Activated CD4-positive, alpha-beta memory T cell treated with anti-CD3 and anti-CD28 coated beads, Interleukin-2, amount 10 ng/mL, durations not matched to agents 7 days and 5 days (primary cell): ENCODE measurements at regions not wholly inside any gene's neighbourhood (a gene's known extent, or its start where the extent isn't known, plus 50 kb on each side); places are given as distances from the start of the nearest gene placed in this dataset.

Experiments used
- CTCF ChIA-PET: fragments of 350-600 bp; sonication (Branson Sonifier 250); formaldehyde crosslinking; loops from one replicate; lab custom pipeline; 2021; ENCODE audit warnings: antibody characterized with exemption, inconsistent platforms; lab: Charles Lee
- POLR2A ChIA-PET: fragments of 350-600 bp; sonication (Branson Sonifier 250); formaldehyde crosslinking; loops from one replicate; lab custom pipeline; 2021; ENCODE audit warnings: antibody characterized with exemption; lab: Charles Lee
- DNase-seq: peaks from one replicate; pipeline ENCODE4 v3.0.0-alpha.2; 2020
- H3K27ac Mint-ChIP-seq: one replicate; pipeline ENCODE4 v1.8.0; 2021; ENCODE audit warnings: mild to moderate bottlenecking, mixed read lengths
- H3K27me3 Mint-ChIP-seq: one replicate; pipeline ENCODE4 v1.8.0; 2021; ENCODE audit warnings: mixed read lengths
- H3K36me3 Mint-ChIP-seq: one replicate; pipeline ENCODE4 v1.8.0; 2021; ENCODE audit warnings: low read depth, mixed read lengths
- H3K4me1 Mint-ChIP-seq: one replicate; pipeline ENCODE4 v1.8.0; 2021; ENCODE audit warnings: mixed read lengths
- H3K4me3 Mint-ChIP-seq: one replicate; pipeline ENCODE4 v1.8.0; 2021; ENCODE audit warnings: mild to moderate bottlenecking, mixed read lengths
- H3K9me3 Mint-ChIP-seq: one replicate; pipeline ENCODE4 v1.8.0; 2021; ENCODE audit warnings: mixed read lengths

DNA sequence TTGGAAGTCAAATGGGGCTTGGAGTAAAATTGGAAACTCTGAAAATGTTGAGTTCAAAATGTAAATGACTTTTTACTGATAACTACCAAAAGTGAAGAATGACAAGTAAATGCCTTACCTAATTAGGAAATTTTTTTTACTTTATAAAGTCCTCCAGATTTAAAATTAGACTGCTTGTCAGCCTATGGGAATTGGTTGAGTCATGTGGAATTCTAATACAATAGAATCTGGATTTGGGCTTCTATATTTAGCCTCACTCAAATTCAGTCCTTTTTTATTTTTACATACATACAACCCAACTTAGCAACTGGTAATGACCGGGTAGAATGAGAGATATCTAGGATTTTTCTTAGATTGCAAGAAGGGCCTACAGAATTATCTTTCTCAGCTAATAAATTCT, 158.9 kb upstream of the CADPS start:
- POLR2A ChIA-PET, result no interaction called here
- Mint-ChIP-seq H3K4me3 (no peak overlapping the region), H3K9me3 (no peaks in the 10 kb centered on the region), H3K36me3 (no peaks in the 10 kb centered on the region), H3K27me3 (no peaks in the 10 kb centered on the region), H3K4me1 (no peaks in the 10 kb centered on the region), H3K27ac (no peak overlapping the region)
- CTCF ChIA-PET, result no interaction called here
- DNase-seq, result no peak

DNA sequence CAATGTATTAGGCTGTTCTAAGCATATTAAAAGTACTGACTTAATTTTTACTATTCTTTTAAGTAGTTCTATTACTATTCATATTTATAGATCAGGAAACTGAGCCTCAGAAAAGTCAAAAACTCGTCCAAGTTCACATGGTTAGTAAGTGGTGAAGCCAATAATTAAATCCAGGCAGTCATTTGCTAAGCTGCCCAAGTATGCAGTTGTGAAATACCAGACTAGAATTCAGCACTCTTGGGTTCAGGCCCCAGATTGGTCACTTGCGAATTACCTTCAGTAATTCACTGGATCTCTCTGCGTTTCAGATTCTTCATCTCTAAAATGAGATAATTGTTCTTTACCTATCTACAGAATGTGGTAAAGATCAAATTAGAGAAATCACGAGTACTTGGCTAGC, 161.9 kb upstream of the CADPS start:
- Mint-ChIP-seq H3K27me3 (no peaks in the 10 kb centered on the region), H3K27ac (no peak overlapping the region), H3K36me3 (no peaks in the 10 kb centered on the region), H3K9me3 (no peaks in the 10 kb centered on the region), H3K4me1 (no peaks in the 10 kb centered on the region), H3K4me3 (no peak overlapping the region)
- POLR2A ChIA-PET, result no interaction called here
- CTCF ChIA-PET, result no interaction called here
- DNase-seq, result no peak

DNA sequence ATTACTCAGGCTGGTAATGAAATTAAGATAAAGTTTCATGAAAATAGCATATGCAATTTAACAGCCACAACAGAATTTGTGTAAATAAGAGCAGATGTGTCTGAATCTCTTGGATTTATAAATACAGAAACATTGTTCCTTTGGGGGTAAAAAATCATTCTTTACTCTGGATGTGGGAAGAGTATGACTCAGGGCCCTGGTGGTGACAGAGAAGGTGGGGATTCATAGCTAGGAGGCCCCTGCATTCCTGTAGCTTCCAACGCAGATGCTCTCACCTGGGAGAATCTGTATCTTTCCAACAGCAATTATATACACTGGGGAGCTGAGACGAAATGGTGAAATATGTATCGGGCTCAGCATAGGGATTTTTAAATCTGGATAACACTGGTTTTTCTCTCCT, 167.6 kb upstream of the CADPS start:
- H3K4me3 Mint-ChIP-seq, result no peak overlapping the region
- ChIA-PET CTCF (no interaction called here), POLR2A (no interaction called here)
- H3K27ac Mint-ChIP-seq, result no peak overlapping the region
- H3K36me3 Mint-ChIP-seq, result no peaks in the 10 kb centered on the region
- H3K27me3 Mint-ChIP-seq, result no peaks in the 10 kb centered on the region
- no peaks in the 10 kb centered on the region for H3K4me1 Mint-ChIP-seq
- H3K9me3 Mint-ChIP-seq, result no peaks in the 10 kb centered on the region
- DNase-seq, result no peak

DNA sequence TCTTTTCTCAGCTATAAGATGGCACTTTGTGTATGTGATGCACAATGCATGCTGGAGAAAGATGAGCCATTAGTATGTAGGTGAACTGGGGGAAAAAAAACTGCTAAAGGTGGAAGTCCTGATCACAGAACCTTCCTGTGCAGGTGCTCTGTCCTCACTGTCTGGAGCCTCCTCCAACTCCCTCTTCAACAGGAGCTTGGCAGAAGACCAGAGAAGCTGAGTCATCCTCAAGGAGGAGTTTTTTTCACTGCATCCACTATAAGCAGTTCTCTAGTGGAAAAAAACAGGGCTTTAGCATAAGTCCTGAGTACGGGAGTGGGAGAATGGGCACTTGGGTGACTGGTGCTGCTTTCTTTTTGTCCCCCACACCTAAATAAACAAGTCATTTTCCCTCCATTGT, 168.4 kb upstream of the CADPS start:
- Mint-ChIP-seq H3K4me3 (no peak overlapping the region), H3K27ac (no peak overlapping the region), H3K9me3 (no peaks in the 10 kb centered on the region), H3K36me3 (no peaks in the 10 kb centered on the region), H3K4me1 (no peaks in the 10 kb centered on the region), H3K27me3 (no peaks in the 10 kb centered on the region)
- no peak for DNase-seq
- POLR2A ChIA-PET, result no interaction called here
- CTCF ChIA-PET, result no interaction called here

DNA sequence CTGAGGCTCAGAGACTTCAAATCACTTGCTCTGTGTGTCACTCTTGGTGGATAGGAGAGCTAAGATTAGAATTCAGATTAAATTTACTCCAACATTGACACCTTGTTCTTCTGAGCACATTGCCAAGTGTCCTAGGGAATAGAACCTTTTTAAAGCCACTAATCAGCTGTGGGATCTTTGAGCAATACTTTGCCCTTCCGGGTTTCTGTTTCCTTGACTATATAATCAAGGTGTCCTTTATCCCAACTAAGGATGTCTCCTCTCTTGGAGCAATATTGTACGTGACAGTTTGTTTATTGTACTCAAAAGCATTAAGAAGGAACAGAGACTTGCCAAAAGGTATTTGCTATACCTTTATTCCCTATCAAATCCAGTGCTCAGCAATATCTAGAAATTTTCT, 170.9 kb upstream of the CADPS start:
- no peak for DNase-seq
- Mint-ChIP-seq H3K4me3 (no peak overlapping the region), H3K9me3 (no peaks in the 10 kb centered on the region), H3K27ac (no peak overlapping the region), H3K4me1 (no peaks in the 10 kb centered on the region), H3K36me3 (no peaks in the 10 kb centered on the region), H3K27me3 (no peaks in the 10 kb centered on the region)
- CTCF ChIA-PET, result no interaction called here
- POLR2A ChIA-PET, result no interaction called here

DNA sequence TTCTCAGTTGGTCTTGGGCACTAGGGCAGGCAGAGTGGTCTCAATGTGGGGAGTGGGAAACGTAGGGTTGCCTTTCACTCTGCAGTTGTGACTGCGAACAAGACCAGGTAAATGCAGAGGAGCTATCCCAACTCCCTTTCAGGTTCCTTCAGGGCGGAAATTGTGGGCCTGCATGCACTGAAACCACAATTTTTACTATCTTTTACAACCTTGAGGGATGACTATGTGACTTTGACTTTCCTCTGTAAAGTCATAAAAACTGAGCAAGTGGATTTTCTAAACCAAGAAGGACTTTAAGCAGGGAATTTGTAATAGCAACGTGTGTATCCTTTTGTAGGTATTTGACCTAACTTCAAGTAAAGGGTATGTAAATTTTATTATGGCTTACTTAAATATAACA, 171.4 kb upstream of the CADPS start:
- no peaks in the 10 kb centered on the region for H3K9me3 Mint-ChIP-seq
- H3K4me1 Mint-ChIP-seq, result no peaks in the 10 kb centered on the region
- ChIA-PET POLR2A (no interaction called here), CTCF (no interaction called here)
- DNase-seq, result no peak
- H3K27ac Mint-ChIP-seq, result no peak overlapping the region
- no peaks in the 10 kb centered on the region for H3K27me3 Mint-ChIP-seq
- no peak overlapping the region for H3K4me3 Mint-ChIP-seq
- H3K36me3 Mint-ChIP-seq, result no peaks in the 10 kb centered on the region

DNA sequence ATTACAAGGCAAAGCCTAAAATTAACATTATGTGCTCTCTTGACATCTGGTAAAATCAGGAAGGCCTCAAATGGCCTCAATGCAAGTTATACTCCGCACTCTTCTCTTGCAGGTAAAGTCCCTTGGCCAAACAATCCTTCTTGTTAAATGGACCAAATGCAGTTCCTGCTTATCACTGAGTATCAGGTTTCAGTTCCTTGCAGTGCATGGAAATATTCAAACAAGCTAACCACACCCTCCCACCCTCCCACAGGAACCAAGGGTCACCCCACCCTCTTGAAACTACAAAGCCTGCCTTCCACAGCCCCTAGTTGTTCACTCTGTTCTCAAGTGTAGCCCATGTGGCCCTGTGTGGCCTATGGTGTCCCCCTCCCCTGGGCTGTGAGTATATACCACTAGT, 171.9 kb upstream of the CADPS start:
- no peak overlapping the region for H3K4me3 Mint-ChIP-seq
- no peaks in the 10 kb centered on the region for H3K36me3 Mint-ChIP-seq
- no peaks in the 10 kb centered on the region for H3K27me3 Mint-ChIP-seq
- ChIA-PET POLR2A (no interaction called here), CTCF (no interaction called here)
- H3K9me3 Mint-ChIP-seq, result no peaks in the 10 kb centered on the region
- DNase-seq, result no peak
- no peaks in the 10 kb centered on the region for H3K4me1 Mint-ChIP-seq
- no peak overlapping the region for H3K27ac Mint-ChIP-seq

DNA sequence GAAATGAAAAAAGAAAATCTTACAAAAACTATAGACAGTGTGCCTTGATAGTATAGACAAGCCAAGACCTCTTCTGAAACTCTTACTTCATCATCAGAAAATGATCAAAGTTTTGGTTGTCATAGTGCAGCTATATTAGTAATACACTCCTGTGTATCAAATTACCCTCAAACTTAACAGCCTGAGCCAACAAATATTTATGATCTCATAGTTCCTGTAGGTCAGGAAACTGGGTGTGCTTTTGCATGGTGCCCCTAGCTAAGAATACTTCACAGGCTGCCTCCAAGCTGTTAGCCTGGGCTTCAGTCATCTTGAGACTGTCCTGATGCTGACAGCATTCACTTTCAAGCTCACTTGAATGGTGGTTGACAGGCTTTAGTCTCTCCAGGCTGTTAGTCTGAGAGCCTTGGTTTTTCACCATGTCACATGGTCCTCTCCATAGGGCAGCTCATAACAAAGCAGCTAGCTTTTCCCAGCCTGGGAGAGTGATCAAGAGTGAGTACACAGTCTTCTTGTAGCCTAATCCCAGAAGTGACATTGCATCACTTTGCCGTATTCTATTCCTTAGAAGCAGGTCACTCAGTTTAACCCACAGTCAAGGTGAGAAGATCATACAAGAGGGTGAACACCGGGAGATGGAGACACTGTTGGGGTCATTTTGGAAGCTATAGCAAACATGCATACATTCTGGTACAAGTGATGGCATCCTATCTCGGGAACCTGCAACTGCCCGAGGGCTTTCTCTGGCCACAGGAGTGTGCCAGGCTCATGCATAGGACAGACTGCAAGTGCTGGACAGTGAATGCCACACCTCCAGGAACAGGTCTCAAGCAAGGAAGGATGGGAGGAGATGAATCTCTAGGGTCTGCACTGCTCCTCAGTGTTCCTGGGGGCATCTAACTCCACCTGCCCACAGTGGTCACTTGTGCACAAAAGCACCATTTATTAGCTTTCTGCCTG, 173.4 kb upstream of the CADPS start:
- Mint-ChIP-seq H3K27ac (no peak overlapping the region), H3K27me3 (no peaks in the 10 kb centered on the region), H3K9me3 (peaks cover 5% of the 10 kb centered on the region), H3K4me3 (no peak overlapping the region), H3K36me3 (no peaks in the 10 kb centered on the region), H3K4me1 (no peaks in the 10 kb centered on the region)
- DNase-seq, result no peak
- ChIA-PET CTCF (no interaction called here), POLR2A (no interaction called here)

DNA sequence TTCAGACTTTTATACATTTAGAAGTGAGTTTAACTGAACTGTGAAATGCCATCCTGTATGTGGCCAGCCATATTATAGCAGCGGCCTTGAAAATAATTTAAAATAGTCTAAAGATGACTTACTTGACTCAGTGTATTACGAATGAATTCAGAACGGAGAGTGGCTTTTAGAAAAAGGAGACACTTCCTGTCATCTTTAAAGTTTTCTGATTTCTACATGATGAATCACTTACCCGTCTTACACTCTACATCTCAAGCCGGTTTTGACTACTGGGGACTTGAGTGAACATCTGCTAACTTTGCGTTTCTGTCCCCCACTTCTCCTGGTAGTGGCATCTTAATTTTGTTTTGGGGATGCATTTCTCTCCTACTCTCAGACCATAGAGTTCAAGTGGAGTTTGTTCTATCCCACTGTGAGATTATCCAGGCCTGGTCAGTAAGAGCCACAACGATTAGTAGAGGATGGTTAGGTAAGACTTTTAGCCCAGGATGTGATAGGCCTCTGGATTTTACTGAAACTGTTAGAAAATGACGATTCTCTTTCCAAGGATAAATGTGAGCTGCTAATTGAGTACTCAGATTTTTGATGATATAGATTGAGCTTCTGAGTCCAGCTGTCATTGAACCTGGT, 175.4 kb upstream of the CADPS start:
- ChIA-PET CTCF (no interaction called here), POLR2A (no interaction called here)
- Mint-ChIP-seq H3K4me1 (no peaks in the 10 kb centered on the region), H3K9me3 (peaks cover 5% of the 10 kb centered on the region), H3K4me3 (no peak overlapping the region), H3K27ac (no peak overlapping the region), H3K36me3 (no peaks in the 10 kb centered on the region), H3K27me3 (no peaks in the 10 kb centered on the region)
- no peak for DNase-seq

DNA sequence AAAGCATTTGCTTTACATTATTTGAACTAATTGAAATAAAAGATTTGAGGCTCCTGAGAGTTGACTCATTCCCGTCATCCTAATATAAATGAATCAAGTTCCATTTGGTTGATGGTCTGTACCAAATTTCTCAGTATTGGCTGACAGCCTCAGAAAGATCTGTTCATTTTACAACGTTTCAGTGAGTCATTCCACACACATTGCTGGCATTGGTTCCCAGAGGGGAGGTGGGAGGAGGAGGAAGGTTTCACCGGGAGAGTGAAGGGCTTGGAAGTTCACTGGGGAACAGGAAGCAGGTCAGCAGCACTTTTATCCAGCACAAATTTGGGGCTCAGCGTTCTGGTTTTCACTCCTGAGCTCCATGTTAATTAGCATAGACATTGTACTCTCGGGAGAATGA, 176.7 kb upstream of the CADPS start:
- Mint-ChIP-seq H3K27me3 (no peaks in the 10 kb centered on the region), H3K4me3 (no peak overlapping the region), H3K9me3 (peaks cover 5% of the 10 kb centered on the region), H3K36me3 (no peaks in the 10 kb centered on the region), H3K4me1 (no peaks in the 10 kb centered on the region), H3K27ac (no peak overlapping the region)
- ChIA-PET POLR2A (no interaction called here), CTCF (no interaction called here)
- DNase-seq, result no peak

DNA sequence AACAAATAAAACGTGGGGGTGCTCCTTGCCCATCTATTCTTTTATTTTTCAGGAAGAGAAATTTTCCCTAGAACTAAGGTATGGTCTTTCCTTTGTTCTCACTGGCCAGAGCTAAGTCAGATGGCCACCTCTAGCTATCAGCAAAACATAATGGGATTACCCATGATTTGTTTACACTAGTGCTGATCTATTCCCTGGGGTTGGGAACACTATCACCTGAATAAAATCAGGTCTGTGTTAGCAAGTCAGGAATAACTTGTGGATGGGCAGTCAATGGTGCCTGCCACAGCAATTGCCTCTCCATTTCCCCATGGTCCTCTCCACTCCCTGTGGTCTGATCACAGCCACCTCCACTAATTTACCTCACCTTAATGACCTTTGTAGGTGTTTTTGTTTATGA, 181.7 kb upstream of the CADPS start:
- Mint-ChIP-seq H3K27ac (no peak overlapping the region), H3K4me1 (no peaks in the 10 kb centered on the region)

DNA sequence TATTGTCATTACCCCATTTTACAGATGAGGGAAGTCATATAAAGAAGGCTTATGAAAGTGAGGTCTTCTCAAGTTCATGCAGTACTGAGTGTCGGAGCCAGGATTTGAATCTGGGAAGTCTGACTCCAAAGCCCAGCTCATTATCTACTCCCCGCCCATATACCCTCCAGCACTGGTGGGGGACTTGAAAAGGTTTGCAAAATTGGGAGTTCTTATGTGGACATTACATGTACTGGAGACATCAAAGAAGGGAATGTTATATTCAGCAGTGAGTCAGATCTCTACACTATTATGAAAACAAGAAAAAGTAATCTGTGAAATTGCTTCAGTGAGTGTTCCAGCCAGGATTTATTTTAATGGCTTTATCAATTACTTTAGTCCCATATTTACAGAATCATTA, 185.2 kb upstream of the CADPS start:
- POLR2A ChIA-PET, result no interaction called here
- no peak for DNase-seq
- no peaks in the 10 kb centered on the region for H3K36me3 Mint-ChIP-seq
- H3K4me3 Mint-ChIP-seq, result no peak overlapping the region
- H3K27ac Mint-ChIP-seq, result no peak overlapping the region
- no peaks in the 10 kb centered on the region for H3K4me1 Mint-ChIP-seq
- H3K27me3 Mint-ChIP-seq, result no peaks in the 10 kb centered on the region
- CTCF ChIA-PET, result no interaction called here
- H3K9me3 Mint-ChIP-seq, result no peaks in the 10 kb centered on the region

More for the DNA sequence above, 181.7 kb upstream of the CADPS start:
- POLR2A ChIA-PET, result no interaction called here
- peaks cover 5% of the 10 kb centered on the region for H3K9me3 Mint-ChIP-seq
- H3K4me3 Mint-ChIP-seq, result no peak overlapping the region
- H3K36me3 Mint-ChIP-seq, result no peaks in the 10 kb centered on the region
- DNase-seq, result no peak
- no peaks in the 10 kb centered on the region for H3K27me3 Mint-ChIP-seq
- CTCF ChIA-PET, result no interaction called here

DNA sequence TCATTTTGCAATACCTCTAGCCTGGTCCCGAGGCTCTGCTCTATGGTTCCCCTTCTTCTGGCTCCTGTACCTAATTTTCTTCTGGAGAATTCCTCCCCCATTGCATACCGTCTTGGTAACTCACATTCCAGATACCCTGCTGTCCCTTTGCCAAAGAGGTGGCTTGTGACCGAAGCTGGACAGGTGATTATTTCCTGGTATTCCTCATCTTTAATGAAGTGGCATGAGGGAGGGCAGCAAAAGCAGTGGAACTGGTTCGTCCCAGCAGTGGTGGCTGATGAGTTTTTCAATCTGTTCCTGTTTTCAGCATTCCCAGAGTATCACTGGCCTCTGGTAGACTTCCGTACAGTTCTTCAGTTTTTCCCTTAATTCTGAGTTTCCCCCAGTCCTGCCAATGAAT, 186.2 kb upstream of the CADPS start:
- H3K27ac Mint-ChIP-seq, result no peak overlapping the region

More for the DNA sequence above, 186.2 kb upstream of the CADPS start:
- no peaks in the 10 kb centered on the region for H3K9me3 Mint-ChIP-seq
- no peaks in the 10 kb centered on the region for H3K4me1 Mint-ChIP-seq
- no peaks in the 10 kb centered on the region for H3K36me3 Mint-ChIP-seq
- POLR2A ChIA-PET, result no interaction called here
- H3K27me3 Mint-ChIP-seq, result no peaks in the 10 kb centered on the region
- H3K4me3 Mint-ChIP-seq, result no peak overlapping the region
- no peak for DNase-seq
- CTCF ChIA-PET, result no interaction called here
